ENCODE measurements at regions not wholly inside any gene's neighbourhood (a gene's known extent, or its start where the extent isn't known, plus 50 kb on each side); places are given as distances from the start of the nearest gene placed in this dataset.
A peak's percentile ranks its signal among the peaks of the same experiment; 100 is the strongest.

DNA sequence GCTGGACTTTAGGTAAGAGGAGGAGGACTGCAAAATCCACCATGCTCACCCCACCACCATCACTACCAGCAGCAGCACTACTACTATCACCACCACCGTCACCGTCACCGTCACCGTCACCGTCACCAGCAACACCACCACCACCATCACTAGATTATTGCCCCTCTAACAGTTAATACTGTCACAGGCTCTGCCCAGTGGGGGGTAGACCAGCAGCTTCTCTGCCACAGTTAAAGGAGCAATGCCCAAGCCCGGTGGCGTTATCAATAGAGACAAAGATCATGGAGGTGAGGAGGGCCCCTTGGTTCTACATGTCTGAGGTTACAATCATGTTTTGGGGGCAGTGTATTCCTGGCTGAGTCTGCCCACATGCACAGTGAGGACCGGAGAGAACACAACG lies 184.4 kb upstream of the DYNLRB2 start:
- no peak for DNase-seq (ENCODE audit: low read depth)

DNA sequence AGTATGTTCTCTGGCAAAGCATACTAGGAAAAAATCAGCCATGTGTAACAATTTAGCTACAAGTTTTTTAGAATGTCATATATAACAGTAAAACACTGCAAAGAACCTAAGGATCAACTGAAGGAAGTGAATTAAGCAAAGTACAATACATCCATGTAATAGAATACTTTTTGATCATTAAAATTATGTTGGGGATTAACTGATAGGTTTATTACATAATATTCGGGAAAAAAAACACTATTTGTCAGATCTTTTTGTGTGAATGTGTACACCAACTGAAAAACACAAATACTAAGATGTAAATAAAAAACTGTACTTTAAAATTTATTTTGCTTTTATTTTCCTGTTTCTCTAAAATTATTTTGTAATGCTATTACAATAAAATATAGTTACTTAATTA lies 185.5 kb upstream of the DYNLRB2 start:
- no peak for DNase-seq (ENCODE audit: low read depth)

- no peak for DNase-seq (ENCODE audit: low read depth)
Measured at GRCh38 chr16:80350061-80350460, 190.7 kb upstream of the DYNLRB2 start.

DNA sequence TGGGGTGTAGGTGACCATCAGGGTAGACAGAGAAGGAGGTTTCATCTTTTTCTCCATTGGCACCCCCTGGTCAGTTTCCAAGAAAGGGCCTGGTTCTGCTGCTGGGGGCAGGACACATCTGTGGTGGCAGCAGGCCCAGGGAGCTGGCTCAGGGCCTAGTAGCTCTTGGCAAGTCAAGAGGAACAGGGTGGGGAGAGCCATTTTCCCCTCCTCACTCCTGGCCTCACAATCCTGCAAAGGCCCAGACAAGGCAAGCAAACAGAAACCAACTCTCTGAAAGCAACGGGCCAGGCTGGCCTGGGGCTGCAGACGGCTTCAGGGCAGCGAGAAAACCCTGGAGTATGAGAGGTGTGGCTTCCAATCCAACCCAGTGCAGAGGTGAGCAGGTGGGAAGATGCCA lies 192.9 kb upstream of the DYNLRB2 start:
- DNase-seq (ENCODE audit: low read depth), result no peak

- DNase-seq (ENCODE audit: low read depth), result no peak
Measured at GRCh38 chr16:80347002-80347401, 193.8 kb upstream of the DYNLRB2 start.

- DNase-seq (ENCODE audit: low read depth), result peak; percentile 13
Measured at GRCh38 chr16:80346111-80346632, 194.6 kb upstream of the DYNLRB2 start.

DNA sequence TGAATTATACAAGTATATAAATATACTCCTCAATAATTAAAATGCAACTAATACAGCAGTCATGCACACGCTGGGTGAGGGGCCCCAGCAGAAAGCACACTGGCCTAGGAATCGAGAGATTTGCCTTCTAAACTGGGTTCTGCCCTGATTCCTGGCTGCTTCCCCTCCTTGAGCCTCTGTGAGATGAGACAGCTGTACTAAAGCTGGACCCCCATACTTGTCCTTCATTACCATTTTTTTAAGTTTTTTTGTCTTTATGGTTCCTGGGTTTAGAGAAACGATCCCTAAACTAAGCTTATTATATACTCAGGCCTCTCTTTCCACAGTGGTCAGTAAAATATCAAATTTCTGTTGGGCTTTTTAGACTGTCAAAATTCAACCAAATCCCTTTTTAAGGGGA lies 195.1 kb upstream of the DYNLRB2 start:
- DNase-seq (ENCODE audit: low read depth), result no peak

GRCh38 chr16:80344570-80344969 lies 196.2 kb upstream of the DYNLRB2 start:
- no peak for DNase-seq (ENCODE audit: low read depth)

GRCh38 chr16:80341263-80341662 lies 199.5 kb upstream of the DYNLRB2 start:
- DNase-seq (ENCODE audit: low read depth), result no peak

DNA sequence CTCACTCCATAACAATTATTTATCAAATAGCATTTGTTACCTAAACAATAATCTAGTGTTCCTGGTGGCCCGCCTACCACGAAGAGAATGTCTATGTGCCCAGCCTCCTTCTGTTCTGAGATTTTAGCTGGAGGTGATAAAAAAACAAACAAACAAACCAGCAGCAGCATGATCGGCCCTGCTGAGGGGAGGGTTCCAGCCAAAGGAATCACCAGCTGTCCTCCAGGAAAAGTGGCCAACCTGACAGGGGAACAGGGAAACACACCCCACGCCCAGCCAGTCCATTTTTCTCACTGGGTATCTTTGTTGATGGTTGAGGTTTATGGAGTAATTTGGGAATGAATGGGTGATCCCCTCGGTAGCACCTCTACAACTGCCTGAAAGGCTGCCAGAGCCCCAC lies 203.0 kb upstream of the DYNLRB2 start:
- no peak for DNase-seq (ENCODE audit: low read depth)

GRCh38 chr16:80330803-80331202 lies 210.0 kb upstream of the DYNLRB2 start:
- DNase-seq (ENCODE audit: low read depth), result no peak

DNA sequence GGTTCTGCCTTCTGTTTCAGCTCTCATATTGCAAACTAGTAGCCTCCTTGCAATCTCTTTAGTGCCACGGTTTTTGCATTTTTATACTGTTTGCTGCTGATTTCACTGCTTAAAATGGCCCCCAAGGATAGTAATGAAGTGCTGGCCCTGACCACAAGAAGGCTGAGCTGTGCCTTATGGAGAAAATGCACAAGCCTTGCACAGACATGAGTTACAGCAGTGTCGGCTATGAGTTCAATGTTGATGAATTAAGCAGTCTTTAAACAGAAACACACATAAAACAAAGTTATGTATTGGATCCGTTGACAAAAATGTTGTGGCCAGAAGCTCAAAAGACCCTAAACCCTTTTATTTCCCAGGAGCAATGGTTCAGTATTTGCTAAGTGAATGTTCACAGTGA lies 210.6 kb upstream of the DYNLRB2 start:
- no peak for DNase-seq (ENCODE audit: low read depth)

- DNase-seq (ENCODE audit: low read depth), result no peak
Measured at GRCh38 chr16:80327740-80328139, 213.1 kb upstream of the DYNLRB2 start.

- DNase-seq (ENCODE audit: low read depth), result no peak
Measured at GRCh38 chr16:80324371-80324770, 216.4 kb upstream of the DYNLRB2 start.

- no peak for DNase-seq (ENCODE audit: low read depth)
Measured at GRCh38 chr16:80323808-80324195, 217.0 kb upstream of the DYNLRB2 start.

DNA sequence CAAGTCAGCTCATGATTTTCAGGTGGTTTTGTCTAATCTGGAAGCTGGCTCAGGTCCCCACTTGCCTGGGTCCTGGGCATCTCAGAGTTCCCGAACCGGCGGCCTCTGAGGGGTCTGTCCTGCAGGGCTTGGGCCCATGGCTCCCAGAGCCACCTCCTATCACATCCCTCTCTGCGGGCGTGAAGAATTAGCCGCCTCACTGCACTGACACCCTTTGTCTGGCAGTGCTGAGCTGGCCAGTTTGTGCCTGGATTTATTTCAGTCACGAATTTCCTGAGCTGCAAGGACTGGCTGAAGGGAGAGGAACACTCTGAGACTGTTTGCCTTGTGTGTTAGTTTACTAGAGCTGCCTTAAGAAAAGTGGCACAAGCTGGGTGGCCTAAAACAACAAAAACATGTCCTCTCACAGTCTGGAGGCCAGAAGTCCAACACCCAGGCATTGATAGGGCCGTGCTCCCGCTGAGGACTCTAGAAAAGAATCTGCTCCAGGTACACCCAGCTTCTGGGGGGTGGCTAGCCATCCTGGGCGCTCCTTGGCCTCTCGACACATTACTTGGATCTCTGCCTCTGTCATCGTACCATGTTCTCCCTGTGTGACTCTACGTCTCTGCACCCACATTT lies 217.5 kb upstream of the DYNLRB2 start:
- no peak for DNase-seq (ENCODE audit: low read depth)

- peak; percentile 13 for DNase-seq (ENCODE audit: low read depth)
Measured at GRCh38 chr16:80319181-80319580, 221.6 kb upstream of the DYNLRB2 start.

DNA sequence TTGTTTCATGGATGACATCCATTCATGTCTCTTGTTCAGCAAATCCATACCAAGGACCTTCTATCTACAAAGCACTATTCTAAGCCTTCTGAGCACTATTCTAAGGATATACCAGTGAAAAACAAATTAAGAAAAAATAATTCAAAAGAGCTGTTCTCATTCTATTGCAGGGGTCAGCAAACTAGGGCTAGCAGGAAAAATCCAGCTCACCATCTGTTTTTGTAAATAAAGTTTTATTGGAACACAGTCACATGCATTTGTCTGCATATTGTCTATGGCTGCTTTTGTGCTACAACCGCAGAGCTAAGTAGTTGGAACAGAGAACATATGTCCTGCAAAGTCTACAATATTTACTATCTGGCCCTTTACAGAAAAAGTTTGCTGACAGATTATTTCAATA lies 222.7 kb upstream of the DYNLRB2 start:
- DNase-seq (ENCODE audit: low read depth), result no peak

GRCh38 chr16:80317599-80318037 lies 223.2 kb upstream of the DYNLRB2 start:
- DNase-seq (ENCODE audit: low read depth), result peak; percentile 6

DNA sequence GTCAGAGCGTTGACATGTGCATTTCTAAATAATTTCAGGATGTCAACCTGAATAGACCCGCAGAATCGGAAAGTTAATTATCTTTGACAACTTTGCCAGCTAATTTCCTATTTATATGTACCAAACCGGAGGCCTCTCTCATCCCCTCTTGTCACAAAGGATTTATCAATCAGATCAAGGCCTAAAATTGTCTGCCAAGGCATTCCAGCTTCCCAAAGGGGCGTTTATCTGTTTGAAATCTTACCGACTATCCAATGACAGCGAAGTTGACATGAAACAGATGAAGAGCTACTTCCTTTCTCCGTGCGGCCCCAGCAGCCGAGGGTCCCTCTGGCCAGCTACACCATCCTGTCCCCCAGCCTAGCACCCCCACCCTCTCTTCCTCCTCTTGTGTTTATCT lies 223.7 kb upstream of the DYNLRB2 start:
- no peak for DNase-seq (ENCODE audit: low read depth)

GRCh38 chr16:80314042-80314441 lies 226.8 kb upstream of the DYNLRB2 start:
- DNase-seq (ENCODE audit: low read depth), result no peak

GRCh38 chr16:80309178-80309577 lies 231.6 kb upstream of the DYNLRB2 start:
- no peak for DNase-seq (ENCODE audit: low read depth)

DNA sequence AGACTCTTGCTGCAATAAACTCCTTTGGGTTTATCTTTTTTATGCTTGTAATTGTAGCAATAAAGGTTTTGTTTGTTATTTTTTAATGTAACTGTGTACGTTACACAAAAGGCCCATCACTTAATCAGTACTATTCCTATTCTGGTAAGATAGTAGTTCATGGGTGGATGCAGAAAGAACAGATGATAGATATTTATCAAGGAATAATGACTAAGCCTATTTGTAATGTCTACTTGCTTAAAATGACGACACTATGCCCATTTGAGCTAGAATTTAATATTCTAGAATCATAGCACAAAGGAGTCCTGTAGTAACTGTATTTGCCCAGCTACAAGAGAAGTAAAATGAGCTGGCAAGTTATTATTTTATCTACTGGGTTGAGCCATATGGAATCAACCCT lies 235.4 kb upstream of the DYNLRB2 start:
- DNase-seq (ENCODE audit: low read depth), result no peak

DNA sequence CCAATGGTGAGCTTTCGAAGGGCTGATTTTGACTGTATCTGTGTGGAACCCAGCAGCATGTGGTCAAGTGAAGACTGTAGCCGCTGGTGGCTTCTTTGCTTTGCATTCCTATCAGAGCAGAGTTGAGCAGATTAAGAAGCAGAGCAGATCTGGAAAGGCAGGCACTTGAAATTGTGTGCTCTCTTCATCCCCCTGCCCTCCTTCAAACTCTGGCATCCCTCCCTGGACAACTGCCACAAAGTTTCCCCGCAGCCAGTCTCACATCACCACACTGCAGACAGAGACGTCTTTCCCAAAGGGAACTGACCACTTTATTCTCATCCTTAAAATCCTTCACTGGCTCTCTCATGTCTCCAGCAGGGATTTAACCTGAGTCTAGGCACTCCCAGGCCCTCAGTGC lies 237.1 kb upstream of the DYNLRB2 start:
- DNase-seq (ENCODE audit: low read depth), result no peak

Data from Daoy (cell line).